Esophagus muscularis mucosa (tissue), 4 donors: ENCODE measurements at regions not wholly inside any gene's neighbourhood (a gene's known extent, or its start where the extent isn't known, plus 50 kb on each side); places are given as distances from the start of the nearest gene placed in this dataset.

Source experiments
- EP300 ChIP-seq: sonication (generic); formaldehyde crosslinking; IDR thresholded peaks from one replicate; pipeline ENCODE4 v1.6.1; 2017; ENCODE audit warnings: antibody characterized with exemption
- POLR2A ChIP-seq: fragments of 450-650 bp; IDR thresholded peaks from one replicate; pipeline ENCODE4 v1.6.1; 2017; ENCODE audit warnings: antibody characterized with exemption, moderate library complexity, mild to moderate bottlenecking, low read depth
- POLR2AphosphoS5 ChIP-seq, 2 donors: sonication (generic); formaldehyde crosslinking; IDR thresholded peaks; one replicate each; pipeline ENCODE4 v1.6.1; 2017; ENCODE audit warnings: antibody characterized with exemption in 2 of 2
- TF ChIP-seq, protein P1 (sequence below), 3 experiments: fragments of 200-600 bp in 2 of 3; fragments of 450-650 bp in 1 of 3; sonication (generic) in 2 of 3; IDR thresholded peaks; one replicate each; pipeline ENCODE4 v1.5.1; 2017 to 2019; ENCODE audit warnings: antibody characterized with exemption in 3 of 3, mild to moderate bottlenecking in 2 of 3, moderate library complexity in 1 of 3

DNA sequence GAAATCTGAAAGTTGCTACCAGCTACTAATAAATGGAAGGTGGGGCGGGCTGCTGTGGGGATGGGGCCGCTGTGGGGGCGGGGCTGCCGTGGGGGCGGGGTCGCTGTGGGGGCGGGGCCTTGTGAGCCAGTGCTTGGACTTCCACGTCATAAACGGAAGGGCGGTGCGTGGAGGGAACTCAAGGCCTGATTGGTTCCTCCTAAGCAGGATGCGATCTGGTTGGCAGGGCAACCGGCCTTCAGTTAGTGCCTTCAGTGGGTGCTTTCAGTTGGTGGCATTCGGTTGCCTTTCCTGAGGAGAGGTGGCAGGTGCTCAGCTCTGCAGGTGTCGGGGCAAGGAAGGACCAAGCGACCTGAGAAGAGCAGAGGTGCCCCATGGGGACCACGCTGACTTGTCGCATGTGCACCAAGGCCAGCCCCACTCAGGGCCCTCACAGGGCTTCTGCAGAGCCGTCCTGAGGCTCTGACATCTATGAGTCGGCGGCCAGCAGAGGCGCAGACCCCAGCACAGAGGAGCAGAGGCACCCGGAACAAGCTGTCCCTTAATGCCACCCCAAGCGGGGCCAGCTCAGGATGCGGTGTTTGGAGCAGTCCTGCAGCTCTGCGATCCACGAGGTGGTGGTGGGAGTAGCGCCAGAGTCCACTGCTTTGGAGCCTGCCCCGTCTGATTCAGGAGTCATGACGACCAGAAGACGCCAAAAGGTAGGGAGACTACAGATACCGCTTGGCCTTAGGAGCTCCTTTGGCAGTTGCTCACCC is 54.4 kb upstream of the PDSS1 start:
- TF ChIP-seq, protein P1, sequence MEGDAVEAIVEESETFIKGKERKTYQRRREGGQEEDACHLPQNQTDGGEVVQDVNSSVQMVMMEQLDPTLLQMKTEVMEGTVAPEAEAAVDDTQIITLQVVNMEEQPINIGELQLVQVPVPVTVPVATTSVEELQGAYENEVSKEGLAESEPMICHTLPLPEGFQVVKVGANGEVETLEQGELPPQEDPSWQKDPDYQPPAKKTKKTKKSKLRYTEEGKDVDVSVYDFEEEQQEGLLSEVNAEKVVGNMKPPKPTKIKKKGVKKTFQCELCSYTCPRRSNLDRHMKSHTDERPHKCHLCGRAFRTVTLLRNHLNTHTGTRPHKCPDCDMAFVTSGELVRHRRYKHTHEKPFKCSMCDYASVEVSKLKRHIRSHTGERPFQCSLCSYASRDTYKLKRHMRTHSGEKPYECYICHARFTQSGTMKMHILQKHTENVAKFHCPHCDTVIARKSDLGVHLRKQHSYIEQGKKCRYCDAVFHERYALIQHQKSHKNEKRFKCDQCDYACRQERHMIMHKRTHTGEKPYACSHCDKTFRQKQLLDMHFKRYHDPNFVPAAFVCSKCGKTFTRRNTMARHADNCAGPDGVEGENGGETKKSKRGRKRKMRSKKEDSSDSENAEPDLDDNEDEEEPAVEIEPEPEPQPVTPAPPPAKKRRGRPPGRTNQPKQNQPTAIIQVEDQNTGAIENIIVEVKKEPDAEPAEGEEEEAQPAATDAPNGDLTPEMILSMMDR (IDR thresholded peaks at IDR 0.05), result no peak
- TF ChIP-seq POLR2A (no peak), EP300 (no peak), POLR2AphosphoS5 (IDR thresholded peaks at IDR 0.05) (no peak)
